Endothelial cell of umbilical vein (primary cell): ENCODE measurements at regions not wholly inside any gene's neighbourhood (a gene's known extent, or its start where the extent isn't known, plus 50 kb on each side); places are given as distances from the start of the nearest gene placed in this dataset.
"Not testable (repeated sequence)": the region's sequence is repeated elsewhere in the genome, so short reads cannot be mapped to it uniquely, and the experiment has no call there.

Experiments
- BruUV-seq: library from RNA; stranded (reverse); fragments of 400-500 nt; replicated peaks from 2 replicates; lab custom pipeline; 2021; lab: Mats Ljungman, UMichigan
- CTCF ChIA-PET: fragments of 300-600, 350-600 bp; sonication (Branson Sonifier 250); formaldehyde crosslinking; loops from one replicate; lab custom pipeline; 2021; ENCODE audit warnings: antibody characterized with exemption, inconsistent platforms; lab: Charles Lee
- POLR2A ChIA-PET: fragments of 300-600, 350-600 bp; sonication (Branson Sonifier 250); formaldehyde crosslinking; loops from one replicate; lab custom pipeline; 2021; ENCODE audit warnings: antibody characterized with exemption, inconsistent platforms; lab: Charles Lee
- DNase-seq: peaks from one replicate; pipeline ENCODE4 v3.0.0-alpha.2; 2011; ENCODE audit warnings: low read depth, low spot score
- FAIRE-seq: peaks from 2 replicates; lab custom pipeline; 2011; peaks lifted over from hg19 to GRCh38; lab: Jason Lieb, UNC
- H2AFZ ChIP-seq: 2 replicates; pipeline ENCODE4 v1.6.0; 2012; ENCODE audit warnings: low read depth, low read length, control low read depth, inconsistent platforms
- H3K27ac ChIP-seq: 2 replicates; pipeline ENCODE4 v1.5.1; 2011; ENCODE audit warnings: low read depth, mild to moderate bottlenecking, control low read depth, low read length, moderate library complexity; ENCODE audit not compliant: insufficient read depth
- H3K27me3 ChIP-seq, 2 experiments: 2 replicates each; pipeline versions ENCODE4 v1.6.0 to v1.6.1; 2011; ENCODE audit warnings: low read length in 2 of 2, mixed read lengths in 1 of 2; ENCODE audit not compliant: control insufficient read depth in 2 of 2, insufficient read depth in 2 of 2
- H3K36me3 ChIP-seq, 2 experiments: 2 replicates in 1 of 2; 3 replicates in 1 of 2; pipeline ENCODE4 v1.5.1; 2011; ENCODE audit warnings: low read length in 2 of 2, mild to moderate bottlenecking in 1 of 2, moderate library complexity in 1 of 2; ENCODE audit not compliant: control insufficient read depth in 2 of 2, insufficient read depth in 2 of 2; ENCODE audit errors: extremely low read depth in 1 of 2
- H3K4me1 ChIP-seq: 3 replicates; pipeline ENCODE4 v1.5.1; 2011; ENCODE audit warnings: mild to moderate bottlenecking, low read length; ENCODE audit not compliant: control insufficient read depth, insufficient read depth; ENCODE audit errors: extremely low read depth
- H3K4me2 ChIP-seq: 2 replicates; pipeline ENCODE4 v1.6.1; 2011; ENCODE audit warnings: low read length, control low read depth, mixed read lengths; ENCODE audit not compliant: insufficient read depth
- H3K4me3 ChIP-seq, 3 experiments: fragments of 200-600 bp in 1 of 3; sonication (generic), shearing (Covaris generic) in 1 of 3; replicated peaks in 1 of 3; 2 replicates each; pipeline ENCODE4 v1.5.1; 2011 to 2016; ENCODE audit warnings: control low read depth in 3 of 3, low read length in 3 of 3, mild to moderate bottlenecking in 2 of 3, inconsistent platforms in 1 of 3, low read depth in 1 of 3, moderate library complexity in 1 of 3; ENCODE audit not compliant: insufficient read depth in 1 of 3
- H3K79me2 ChIP-seq: 2 replicates; pipeline ENCODE4 v1.6.0; 2012; ENCODE audit warnings: low read length, inconsistent platforms; ENCODE audit not compliant: control insufficient read depth, insufficient read depth
- H3K9ac ChIP-seq: replicated peaks from 2 replicates; pipeline ENCODE3; 2011; ENCODE audit warnings: low read length, control low read depth; ENCODE audit not compliant: insufficient read depth; ENCODE audit errors: extremely low read depth
- H3K9me1 ChIP-seq: replicated peaks from 3 replicates; pipeline ENCODE4 v1.6.0; 2011; ENCODE audit warnings: mild to moderate bottlenecking, low read length; ENCODE audit not compliant: control insufficient read depth, insufficient read depth; ENCODE audit errors: extremely low read depth
- H3K9me3 ChIP-seq: replicated peaks from 2 replicates; pipeline ENCODE4 v1.5.1; 2012; ENCODE audit warnings: low read length, inconsistent platforms; ENCODE audit not compliant: control insufficient read depth, insufficient read depth
- H4K20me1 ChIP-seq: replicated peaks from 2 replicates; pipeline ENCODE3; 2011; ENCODE audit warnings: mild to moderate bottlenecking, low read length; ENCODE audit not compliant: control insufficient read depth, insufficient read depth; ENCODE audit errors: extremely low read depth
- CTCF ChIP-seq, 2 donors: IDR thresholded peaks; 1 replicate in 1 of 2; 2 replicates in 1 of 2; pipeline ENCODE4 v1.5.1; 2011; ENCODE audit warnings: low read length in 2 of 2, mild to moderate bottlenecking in 2 of 2, moderate library complexity in 2 of 2, control low read depth in 1 of 2, inconsistent platforms in 1 of 2, low read depth in 1 of 2; ENCODE audit not compliant: insufficient read depth in 1 of 2; ENCODE audit errors: extremely low read depth in 1 of 2
- FOS ChIP-seq: IDR thresholded peaks from 2 replicates; pipeline ENCODE4 v1.6.1; 2011; ENCODE audit warnings: mild to moderate bottlenecking, low read length, moderate library complexity, borderline replicate concordance; ENCODE audit not compliant: insufficient read depth
- JUN ChIP-seq: IDR thresholded peaks from 2 replicates; pipeline ENCODE4 v1.6.1; 2011; ENCODE audit warnings: borderline replicate concordance, low read depth; ENCODE audit not compliant: insufficient read length, insufficient read depth
- POLR2A ChIP-seq: IDR thresholded peaks from 2 replicates; pipeline ENCODE4 v1.6.1; 2012; ENCODE audit warnings: low read depth, mild to moderate bottlenecking, control low read depth, low read length
- dilution Hi-C: fragments of 300-500 bp; cut with MboI; formaldehyde crosslinking; loops from one replicate; pipeline ENCODE4 v1.15.0; 2019; ENCODE audit warnings: low sequenced_read_pairs; ENCODE audit not compliant: extremely low pct_ligation_motif_present
- intact Hi-C: fragments of 100-400 bp; cut with micrococcal nuclease; formaldehyde crosslinking; loops from one replicate; pipeline ENCODE4 v1.10.0; 2022
- TF ChIP-seq, protein P1 (sequence below): IDR thresholded peaks from 2 replicates; pipeline ENCODE4 v1.6.1; 2011; ENCODE audit not compliant: insufficient read depth, insufficient read length

DNA sequence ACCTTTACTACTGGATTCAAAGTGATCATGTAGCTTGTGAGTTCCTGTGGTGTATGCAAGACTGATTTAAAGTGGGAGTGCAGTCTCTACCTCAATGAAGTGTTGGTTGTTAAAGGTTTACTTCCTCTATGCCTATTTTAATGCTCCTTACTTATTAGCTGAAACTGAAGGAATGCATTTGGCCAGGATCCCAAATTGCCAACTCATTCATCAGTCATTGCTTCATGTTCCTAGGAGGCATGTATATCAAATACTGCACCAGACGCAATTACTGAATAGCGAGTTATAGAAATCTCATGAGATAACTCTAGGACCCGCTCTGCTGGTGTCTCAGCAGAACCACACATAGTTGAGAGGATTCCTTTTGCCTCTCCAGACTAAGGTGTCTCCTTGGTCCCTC lies 143.0 kb upstream of the RPS23 start:
- Histone ChIP-seq H3K4me3 (no peak overlapping the region), H3K9me3 (no peaks in the 10 kb centered on the region), H3K27ac (no peak overlapping the region), H3K4me1 (peaks cover 11% of the 10 kb centered on the region), H3K9me1 (no peaks in the 10 kb centered on the region), H4K20me1 (no peaks in the 10 kb centered on the region), H3K27me3 (no peaks in the 10 kb centered on the region), H3K36me3 (no peaks in the 10 kb centered on the region), H3K9ac (no peak overlapping the region), H3K4me2 (peak overlapping the region; percentile 8), H2AFZ (peak overlapping the region; percentile 10), H3K79me2 (no peaks in the 10 kb centered on the region)
- TF ChIP-seq POLR2A, result no peak
- TF ChIP-seq, protein P1, sequence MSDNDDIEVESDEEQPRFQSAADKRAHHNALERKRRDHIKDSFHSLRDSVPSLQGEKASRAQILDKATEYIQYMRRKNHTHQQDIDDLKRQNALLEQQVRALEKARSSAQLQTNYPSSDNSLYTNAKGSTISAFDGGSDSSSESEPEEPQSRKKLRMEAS, result no peak
- peak; percentile 76 for TF ChIP-seq FOS
- peak; percentile 26 for TF ChIP-seq JUN
- peak in 1 of 2 donors; percentile 10 for TF ChIP-seq CTCF (IDR thresholded peaks at IDR 0.05; ENCODE audit: extremely low read depth in 1 of 2, insufficient read depth in 1 of 2, low read depth in 1 of 2, low read length in 2 of 2)
- DNase-seq, result peak; percentile 89
- dilution Hi-C loops (no loop called here), intact Hi-C loops (loop anchor here (1.0 kb wide), 3 partner anchors 34 to 69 kb away; no protein-coding TSS in a partner anchor)
- no TSS peak for BruUV-seq
- ChIA-PET CTCF (interaction anchor here (1.0 to 2.5 kb wide), 10 partner anchors 10 to 112 kb away, joined by 3 to 31 read pairs (median 4); no protein-coding TSS in a partner anchor), POLR2A (interaction anchor here (1.4 kb wide), 1 partner anchor 34 kb away, joined by 3 read pairs; no protein-coding TSS in a partner anchor)
- FAIRE-seq, result peak; percentile 91

- H3K27ac ChIP-seq, H2AFZ ChIP-seq, H3K4me2 ChIP-seq, intact Hi-C loops, H3K9ac ChIP-seq, H3K4me3 ChIP-seq, H3K9me3 ChIP-seq, BruUV-seq, H3K9me1 ChIP-seq, H3K36me3 ChIP-seq, FAIRE-seq, H3K79me2 ChIP-seq, H4K20me1 ChIP-seq, H3K27me3 ChIP-seq, dilution Hi-C loops, DNase-seq: not testable (repeated sequence)
- CTCF ChIA-PET, result interaction anchor here (0.6 to 2.5 kb wide), 10 partner anchors 9 to 112 kb away, joined by 3 to 31 read pairs (median 4); no protein-coding TSS in a partner anchor
- POLR2A ChIA-PET, result interaction anchor here (1.4 kb wide), 1 partner anchor 34 kb away, joined by 3 read pairs; no protein-coding TSS in a partner anchor
- peaks cover 11% of the 10 kb centered on the region for H3K4me1 ChIP-seq
These were observed 142.4 kb upstream of the RPS23 start for GRCh38 chr5:82420524-82420923.
